AG09309 (cell line): ENCODE measurements at regions not wholly inside any gene's neighbourhood (a gene's known extent, or its start where the extent isn't known, plus 50 kb on each side); places are given as distances from the start of the nearest gene placed in this dataset.

Experiments used
- DNase-seq: peaks from one replicate; pipeline ENCODE4 v3.0.0-alpha.2; 2010; ENCODE audit warnings: low read depth
- H3K4me3 ChIP-seq: 2 replicates; pipeline ENCODE4 v1.5.1; 2011; ENCODE audit warnings: mild to moderate bottlenecking, low read depth, low read length, moderate library complexity; ENCODE audit not compliant: control insufficient read depth
- TF ChIP-seq, protein P1 (sequence below): IDR thresholded peaks from 2 replicates; pipeline ENCODE4 v1.5.1; 2011; ENCODE audit warnings: mild to moderate bottlenecking, low read depth, low read length, inconsistent platforms; ENCODE audit not compliant: insufficient read depth, control insufficient read depth; ENCODE audit errors: missing control alignments

- TF ChIP-seq, protein P1, sequence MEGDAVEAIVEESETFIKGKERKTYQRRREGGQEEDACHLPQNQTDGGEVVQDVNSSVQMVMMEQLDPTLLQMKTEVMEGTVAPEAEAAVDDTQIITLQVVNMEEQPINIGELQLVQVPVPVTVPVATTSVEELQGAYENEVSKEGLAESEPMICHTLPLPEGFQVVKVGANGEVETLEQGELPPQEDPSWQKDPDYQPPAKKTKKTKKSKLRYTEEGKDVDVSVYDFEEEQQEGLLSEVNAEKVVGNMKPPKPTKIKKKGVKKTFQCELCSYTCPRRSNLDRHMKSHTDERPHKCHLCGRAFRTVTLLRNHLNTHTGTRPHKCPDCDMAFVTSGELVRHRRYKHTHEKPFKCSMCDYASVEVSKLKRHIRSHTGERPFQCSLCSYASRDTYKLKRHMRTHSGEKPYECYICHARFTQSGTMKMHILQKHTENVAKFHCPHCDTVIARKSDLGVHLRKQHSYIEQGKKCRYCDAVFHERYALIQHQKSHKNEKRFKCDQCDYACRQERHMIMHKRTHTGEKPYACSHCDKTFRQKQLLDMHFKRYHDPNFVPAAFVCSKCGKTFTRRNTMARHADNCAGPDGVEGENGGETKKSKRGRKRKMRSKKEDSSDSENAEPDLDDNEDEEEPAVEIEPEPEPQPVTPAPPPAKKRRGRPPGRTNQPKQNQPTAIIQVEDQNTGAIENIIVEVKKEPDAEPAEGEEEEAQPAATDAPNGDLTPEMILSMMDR: no peak
These were observed 202.6 kb upstream of the BCOR start for GRCh38 chrX:40300286-40300890.

GRCh38 chrX:40299641-40300046 is 201.9 kb upstream of the BCOR start:
- TF ChIP-seq, protein P1: no peak
- DNase-seq: no peak
- no peak overlapping the region for H3K4me3 ChIP-seq

More at GRCh38 chrX:40300286-40300890, 202.6 kb upstream of the BCOR start:
- DNase-seq: no peak
- no peak overlapping the region for H3K4me3 ChIP-seq

GRCh38 chrX:40298572-40299479 is 201.1 kb upstream of the BCOR start:
- TF ChIP-seq, protein P1: peak; percentile 37
- no peak for DNase-seq
- H3K4me3 ChIP-seq: no peak overlapping the region

- TF ChIP-seq, protein P1: no peak
- H3K4me3 ChIP-seq: no peak overlapping the region
- DNase-seq: no peak
These were observed 200.3 kb upstream of the BCOR start for GRCh38 chrX:40298069-40298468.

GRCh38 chrX:40291553-40291952 is 193.8 kb upstream of the BCOR start:
- H3K4me3 ChIP-seq: no peak overlapping the region
- TF ChIP-seq, protein P1: no peak
- no peak for DNase-seq

- no peak overlapping the region for H3K4me3 ChIP-seq
- TF ChIP-seq, protein P1: no peak
- no peak for DNase-seq
These were observed 192.8 kb upstream of the BCOR start for GRCh38 chrX:40290517-40290916.
